IMR-90 (cell line): ENCODE measurements at regions not wholly inside any gene's neighbourhood (a gene's known extent, or its start where the extent isn't known, plus 50 kb on each side); places are given as distances from the start of the nearest gene placed in this dataset.
A peak's percentile ranks its signal among the peaks of the same experiment; 100 is the strongest.

Source experiments
- ATAC-seq: fragments of 200-7000 bp; cut with Tn5 transposase; 2 replicates; pipeline ENCODE4 v1.9.1; 2020; ENCODE audit warnings: low read depth, mild to moderate bottlenecking, moderate library complexity
- BruUV-seq: library from RNA; stranded (reverse); fragments of 400-500 nt; replicated peaks from 2 replicates; lab custom pipeline; 2021; lab: Mats Ljungman, UMichigan
- CTCF ChIA-PET: fragments of 300-600 bp; formaldehyde crosslinking; extraction: SDS; loops from one replicate; lab custom pipeline; 2021; ENCODE audit warnings: antibody characterized with exemption; lab: Yijun Ruan, JAX
- POLR2A ChIA-PET: fragments of 300-600 bp; sonication (Branson Sonifier 250); formaldehyde crosslinking; loops from one replicate; lab custom pipeline; 2022; ENCODE audit warnings: antibody characterized with exemption; ENCODE audit not compliant: unreplicated experiment; lab: Charles Lee
- DNase-seq: peaks from one replicate; pipeline ENCODE4 v3.0.0; 2013
- H2AFZ ChIP-seq: replicated peaks from 2 replicates; pipeline ENCODE3; 2013; ENCODE audit warnings: low read length, mild to moderate bottlenecking; ENCODE audit not compliant: poor library complexity
- H2AK5ac ChIP-seq: 2 replicates; pipeline ENCODE4 v1.6.1; 2013; ENCODE audit warnings: low read depth, low read length, inconsistent platforms
- H2AK9ac ChIP-seq: replicated peaks from 2 replicates; pipeline ENCODE3; 2013; ENCODE audit warnings: mild to moderate bottlenecking, low read depth, low read length, moderate library complexity; ENCODE audit not compliant: poor library complexity
- H2BK120ac ChIP-seq: 2 replicates; pipeline ENCODE4 v1.6.1; 2013; ENCODE audit warnings: low read depth, low read length, inconsistent platforms
- H2BK15ac ChIP-seq: 3 replicates; pipeline ENCODE4 v1.6.1; 2013; ENCODE audit warnings: low read depth, low read length, inconsistent platforms
- H2BK20ac ChIP-seq: 2 replicates; pipeline ENCODE4 v1.6.1; 2013; ENCODE audit warnings: low read depth, mild to moderate bottlenecking, inconsistent platforms, low read length, moderate library complexity
- H2BK5ac ChIP-seq: 2 replicates; pipeline ENCODE4 v1.6.1; 2013; ENCODE audit warnings: mild to moderate bottlenecking, low read depth, low read length, inconsistent platforms; ENCODE audit not compliant: poor library complexity, severe bottlenecking
- H3K14ac ChIP-seq: replicated peaks from 2 replicates; pipeline ENCODE4 v1.6.1; 2013; ENCODE audit warnings: low read depth, low read length, inconsistent platforms
- H3K18ac ChIP-seq: 2 replicates; pipeline ENCODE4 v1.6.1; 2013; ENCODE audit warnings: low read depth, low read length, control low read depth
- H3K23ac ChIP-seq: 2 replicates; pipeline ENCODE4 v1.6.1; 2013; ENCODE audit warnings: low read depth, low read length, inconsistent platforms
- H3K27ac ChIP-seq: 2 replicates; pipeline ENCODE4 v1.5.1; 2013; ENCODE audit warnings: mild to moderate bottlenecking, control low read depth, low read length; ENCODE audit not compliant: insufficient read depth
- H3K27me3 ChIP-seq: 2 replicates; pipeline ENCODE4 v1.6.1; 2013; ENCODE audit warnings: low read length; ENCODE audit not compliant: control insufficient read depth, insufficient read depth
- H3K36me3 ChIP-seq: 2 replicates; pipeline ENCODE4 v1.6.1; 2013; ENCODE audit warnings: low read length, mixed read lengths; ENCODE audit not compliant: control insufficient read depth, insufficient read depth
- H3K4ac ChIP-seq: 2 replicates; pipeline ENCODE4 v1.6.1; 2013; ENCODE audit warnings: low read depth, low read length, inconsistent platforms
- H3K4me1 ChIP-seq: 2 replicates; pipeline ENCODE4 v1.6.1; 2013; ENCODE audit warnings: low read length, mixed read lengths; ENCODE audit not compliant: control insufficient read depth, insufficient read depth
- H3K4me2 ChIP-seq: 2 replicates; pipeline ENCODE4 v1.6.1; 2013; ENCODE audit warnings: low read depth, mild to moderate bottlenecking, control low read depth, low read length, moderate library complexity
- H3K4me3 ChIP-seq: 2 replicates; pipeline ENCODE4 v1.5.1; 2013; ENCODE audit warnings: low read depth, mild to moderate bottlenecking, control low read depth, low read length, moderate library complexity; ENCODE audit not compliant: insufficient read depth
- H3K56ac ChIP-seq: 2 replicates; pipeline ENCODE4 v1.6.1; 2013; ENCODE audit warnings: low read length, inconsistent platforms; ENCODE audit not compliant: insufficient read depth; ENCODE audit errors: extremely low read depth
- H3K79me1 ChIP-seq, 2 experiments: 2 replicates each; pipeline ENCODE4 v1.6.1; 2013; ENCODE audit warnings: low read length in 2 of 2, inconsistent platforms in 1 of 2, low read depth in 1 of 2
- H3K9ac ChIP-seq: 2 replicates; pipeline ENCODE4 v1.6.1; 2013; ENCODE audit warnings: low read depth, low read length, control low read depth
- H3K9me1 ChIP-seq: 2 replicates; pipeline ENCODE4 v1.6.1; 2013; ENCODE audit warnings: low read length, inconsistent platforms; ENCODE audit not compliant: insufficient read depth
- H3K9me3 ChIP-seq: 2 replicates; pipeline ENCODE4 v1.6.1; 2013; ENCODE audit warnings: low read length; ENCODE audit not compliant: control insufficient read depth, insufficient read depth
- H4K20me1 ChIP-seq: 2 replicates; pipeline ENCODE4 v1.6.1; 2013; ENCODE audit warnings: low read length, inconsistent platforms; ENCODE audit not compliant: insufficient read depth
- H4K5ac ChIP-seq: 2 replicates; pipeline ENCODE4 v1.6.1; 2013; ENCODE audit warnings: mild to moderate bottlenecking, low read depth, low read length, control low read depth
- H4K8ac ChIP-seq, 2 experiments: 2 replicates each; pipeline ENCODE4 v1.6.1; 2013; ENCODE audit warnings: low read depth in 2 of 2, low read length in 2 of 2, control low read depth in 1 of 2, inconsistent platforms in 1 of 2
- H4K91ac ChIP-seq: 2 replicates; pipeline ENCODE4 v1.6.1; 2013; ENCODE audit warnings: low read depth, low read length, inconsistent platforms; ENCODE audit not compliant: insufficient read depth
- CHD1 ChIP-seq: IDR thresholded peaks from 2 replicates; pipeline ENCODE4 v1.6.1; 2012; ENCODE audit warnings: low read depth, low read length, improper control_type of control experiment
- FOS ChIP-seq: fragments of 150-350 bp; IDR thresholded peaks from 2 replicates; pipeline ENCODE4 v1.6.1; 2016; ENCODE audit warnings: low read depth, low read length
- MAZ ChIP-seq: IDR thresholded peaks from 2 replicates; pipeline ENCODE4 v1.6.1; 2012; ENCODE audit warnings: low read depth, mild to moderate bottlenecking, low read length, improper control_type of control experiment, moderate library complexity, borderline replicate concordance
- POLR2A ChIP-seq: IDR thresholded peaks from 2 replicates; pipeline ENCODE4 v1.6.1; 2012; ENCODE audit warnings: mild to moderate bottlenecking, low read depth, low read length
- WGBS, 2 experiments: methylation state at CpG; one replicate each; pipeline versions ENCODE4 v1.1.5 to v1.1.7; 2013; ENCODE audit warnings: missing lambda C conversion rate in 2 of 2; ENCODE audit not compliant: insufficient read length in 1 of 2; ENCODE audit errors: extremely low coverage in 2 of 2; 5-methylcytosine and 5-hydroxymethylcytosine counted together
- dilution Hi-C: fragments of 300-500 bp; cut with HindIII; formaldehyde crosslinking; loops from one replicate; pipeline ENCODE4 v1.14.3; 2018; ENCODE audit warnings: low sequenced_read_pairs; ENCODE audit not compliant: unreplicated experiment
- in situ Hi-C: fragments of 300-500 bp; cut with MboI; formaldehyde crosslinking; loops from 3 replicates; pipeline ENCODE4 v1.14.3; 2019; ENCODE audit warnings: low sequenced_read_pairs, inconsistent platforms, mixed read lengths
- intact Hi-C: fragments of 100-400 bp; cut with micrococcal nuclease; formaldehyde crosslinking; loops from 2 replicates; pipeline ENCODE4 v1.10.0; 2022
- TF ChIP-seq, protein P1 (sequence below): conservative IDR thresholded peaks from 2 replicates; pipeline ENCODE4 v1.5.1; 2012; ENCODE audit warnings: mild to moderate bottlenecking, low read depth, low read length, improper control_type of control experiment

GRCh38 chr11:110026858-110027626, 66.2 kb upstream of the ZC3H12C start:
- DNase-seq (peak; percentile 15), ATAC-seq (no peak)
- no peak overlapping the region for H2BK120ac ChIP-seq
- H4K20me1 ChIP-seq = no peaks in the 10 kb centered on the region
- POLR2A ChIA-PET = no interaction called here
- whole genome bisulfite sequencing, 2 experiments = no CpG with 5 or more reads among the region's 2 CpGs
- H3K4me3 ChIP-seq = no peak overlapping the region
- no peaks in the 10 kb centered on the region for H3K9me3 ChIP-seq
- no TSS peak for BruUV-seq
- H4K91ac ChIP-seq = no peak overlapping the region
- no peak overlapping the region for H2AK9ac ChIP-seq
- H2BK15ac ChIP-seq = no peak overlapping the region
- intact Hi-C loops = no loop called here
- H2AFZ ChIP-seq = no peak overlapping the region
- H3K27ac ChIP-seq = no peak overlapping the region
- no peaks in the 10 kb centered on the region for H3K79me1 ChIP-seq
- dilution Hi-C loops = no loop called here
- no peak overlapping the region for H3K18ac ChIP-seq
- no peak overlapping the region for H3K56ac ChIP-seq
- H2BK20ac ChIP-seq = no peak overlapping the region
- in situ Hi-C loops = no loop called here
- H3K23ac ChIP-seq = no peak overlapping the region
- H3K4me1 ChIP-seq = peaks cover 7% of the 10 kb centered on the region
- CTCF ChIA-PET = no interaction called here
- no peak overlapping the region for H3K14ac ChIP-seq
- H3K9me1 ChIP-seq = no peaks in the 10 kb centered on the region
- H3K4ac ChIP-seq = no peak overlapping the region
- no peaks in the 10 kb centered on the region for H3K36me3 ChIP-seq
- H2AK5ac ChIP-seq = no peak overlapping the region
- TF ChIP-seq, protein P1, sequence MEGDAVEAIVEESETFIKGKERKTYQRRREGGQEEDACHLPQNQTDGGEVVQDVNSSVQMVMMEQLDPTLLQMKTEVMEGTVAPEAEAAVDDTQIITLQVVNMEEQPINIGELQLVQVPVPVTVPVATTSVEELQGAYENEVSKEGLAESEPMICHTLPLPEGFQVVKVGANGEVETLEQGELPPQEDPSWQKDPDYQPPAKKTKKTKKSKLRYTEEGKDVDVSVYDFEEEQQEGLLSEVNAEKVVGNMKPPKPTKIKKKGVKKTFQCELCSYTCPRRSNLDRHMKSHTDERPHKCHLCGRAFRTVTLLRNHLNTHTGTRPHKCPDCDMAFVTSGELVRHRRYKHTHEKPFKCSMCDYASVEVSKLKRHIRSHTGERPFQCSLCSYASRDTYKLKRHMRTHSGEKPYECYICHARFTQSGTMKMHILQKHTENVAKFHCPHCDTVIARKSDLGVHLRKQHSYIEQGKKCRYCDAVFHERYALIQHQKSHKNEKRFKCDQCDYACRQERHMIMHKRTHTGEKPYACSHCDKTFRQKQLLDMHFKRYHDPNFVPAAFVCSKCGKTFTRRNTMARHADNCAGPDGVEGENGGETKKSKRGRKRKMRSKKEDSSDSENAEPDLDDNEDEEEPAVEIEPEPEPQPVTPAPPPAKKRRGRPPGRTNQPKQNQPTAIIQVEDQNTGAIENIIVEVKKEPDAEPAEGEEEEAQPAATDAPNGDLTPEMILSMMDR = no peak
- TF ChIP-seq POLR2A (no peak), MAZ (no peak), CHD1 (no peak), FOS (no peak)
- H3K4me2 ChIP-seq = no peak overlapping the region
- H4K5ac ChIP-seq = no peak overlapping the region
- H4K8ac ChIP-seq = no peak overlapping the region
- no peak overlapping the region for H2BK5ac ChIP-seq
- no peaks in the 10 kb centered on the region for H3K27me3 ChIP-seq
- H3K9ac ChIP-seq = no peak overlapping the region
